HCT116 (cell line): ENCODE measurements at regions not wholly inside any gene's neighbourhood (a gene's known extent, or its start where the extent isn't known, plus 50 kb on each side); places are given as distances from the start of the nearest gene placed in this dataset.

Experiments used
- ATAC-seq: fragments of 200-7000 bp; cut with Tn5 transposase; 2 replicates; pipeline ENCODE4 v1.9.1; 2020; ENCODE audit warnings: mild to moderate bottlenecking, moderate library complexity
- BruUV-seq: library from RNA; stranded (reverse); fragments of 400-500 nt; replicated peaks from 2 replicates; lab custom pipeline; 2021; lab: Mats Ljungman, UMichigan
- CTCF ChIA-PET: fragments of 300-600 bp; sonication (Branson Sonifier 250); formaldehyde crosslinking; loops from one replicate; lab custom pipeline; 2021; ENCODE audit warnings: antibody characterized with exemption; lab: Charles Lee
- POLR2A ChIA-PET: fragments of 300-600, 350-600 bp; sonication (Branson Sonifier 250); formaldehyde crosslinking; loops from one replicate; lab custom pipeline; 2021; ENCODE audit warnings: antibody characterized with exemption; lab: Charles Lee
- RAD21 ChIA-PET, 2 experiments: fragments of 300-600 bp; sonication (Branson Sonifier 250); formaldehyde crosslinking; loops; one replicate each; lab custom pipeline; 2023; ENCODE audit warnings: low total read pairs in 2 of 2; ENCODE audit not compliant: uncharacterized antibody in 2 of 2, unreplicated experiment in 2 of 2, low non-redundant PET in 1 of 2; lab: Charles Lee
- DNase-seq: peaks from one replicate; pipeline ENCODE4 v3.0.0-alpha.2; 2010; ENCODE audit warnings: low read depth, low spot score
- H2AFZ ChIP-seq: fragments of 200-600 bp; shearing (Covaris generic), sonication (generic); 2 replicates; pipeline ENCODE4 v1.6.1; 2017; ENCODE audit warnings: low read depth, mixed run types, mixed read lengths, antibody characterized with exemption, low read length; ENCODE audit not compliant: poor library complexity, severe bottlenecking
- H3K27ac ChIP-seq: 2 replicates; pipeline ENCODE4 v1.5.1; 2012; ENCODE audit warnings: low read depth, low read length
- H3K27me3 ChIP-seq: fragments of 200-600 bp; sonication (generic); 2 replicates; pipeline ENCODE4 v1.6.1; 2016; ENCODE audit warnings: mixed run types, low read length, mixed read lengths; ENCODE audit not compliant: insufficient read depth
- H3K36me3 ChIP-seq, 2 experiments: fragments of 200-500 bp in 1 of 2; fragments of 200-600 bp in 1 of 2; sonication (Bioruptor generic) in 1 of 2; sonication (generic) in 1 of 2; 2 replicates each; pipeline versions ENCODE4 v1.5.1 to v1.6.1; 2014 to 2016; ENCODE audit warnings: low read length in 2 of 2, inconsistent platforms in 1 of 2, mixed read lengths in 1 of 2, mixed run types in 1 of 2; ENCODE audit not compliant: insufficient read depth in 2 of 2, control insufficient read depth in 1 of 2
- H3K4me1 ChIP-seq, 2 experiments: fragments of 200-600 bp in 1 of 2; sonication (generic) in 1 of 2; 2 replicates each; pipeline versions ENCODE4 v1.5.1 to v1.6.1; 2012 to 2017; ENCODE audit warnings: low read length in 2 of 2, inconsistent platforms in 1 of 2, mild to moderate bottlenecking in 1 of 2, mixed read lengths in 1 of 2, mixed run types in 1 of 2, moderate library complexity in 1 of 2; ENCODE audit not compliant: insufficient read depth in 2 of 2, control insufficient read depth in 1 of 2
- H3K4me2 ChIP-seq: fragments of 200-600 bp; sonication (generic); 2 replicates; pipeline ENCODE4 v1.6.1; 2017; ENCODE audit warnings: mixed run types, low read length, mixed read lengths
- H3K4me3 ChIP-seq, 2 experiments: fragments of 200-600 bp in 1 of 2; sonication (generic) in 1 of 2; replicated peaks in 1 of 2; 2 replicates each; pipeline ENCODE4 v1.5.1; 2011 to 2016; ENCODE audit warnings: low read length in 2 of 2, control low read depth in 1 of 2, low read depth in 1 of 2, mild to moderate bottlenecking in 1 of 2, mixed read lengths in 1 of 2, mixed run types in 1 of 2
- H3K79me2 ChIP-seq: fragments of 200-600 bp; sonication (generic); 2 replicates; pipeline ENCODE4 v1.6.1; 2017; ENCODE audit warnings: mild to moderate bottlenecking, mixed run types, low read length, moderate library complexity, mixed read lengths; ENCODE audit not compliant: insufficient read depth
- H3K9ac ChIP-seq: fragments of 200-600 bp; sonication (generic); 2 replicates; pipeline ENCODE4 v1.6.1; 2016; ENCODE audit warnings: low read length, mixed read lengths
- H3K9me2 ChIP-seq: fragments of 200-600 bp; sonication (generic), shearing (Covaris generic); 2 replicates; pipeline ENCODE4 v1.6.1; 2017; ENCODE audit warnings: mixed run types, mild to moderate bottlenecking, moderate library complexity; ENCODE audit not compliant: insufficient read depth
- H3K9me3 ChIP-seq, 2 experiments: fragments of 200-500 bp in 1 of 2; fragments of 200-600 bp in 1 of 2; sonication (Bioruptor generic) in 1 of 2; sonication (generic) in 1 of 2; 2 replicates each; pipeline ENCODE4 v1.6.1; 2014 to 2017; ENCODE audit warnings: low read length in 2 of 2, mixed read lengths in 2 of 2, inconsistent platforms in 1 of 2, low read depth in 1 of 2, mild to moderate bottlenecking in 1 of 2, mixed run types in 1 of 2, moderate library complexity in 1 of 2; ENCODE audit not compliant: control insufficient read depth in 1 of 2, insufficient read depth in 1 of 2
- H4K20me1 ChIP-seq: fragments of 200-600 bp; sonication (generic), shearing (Covaris generic); 2 replicates; pipeline ENCODE4 v1.6.1; 2017; ENCODE audit warnings: mixed run types, mild to moderate bottlenecking, moderate library complexity; ENCODE audit not compliant: insufficient read depth
- ATF3 ChIP-seq: IDR thresholded peaks from 2 replicates; pipeline ENCODE4 v1.6.1; 2012
- CBX3 ChIP-seq: IDR thresholded peaks from 2 replicates; pipeline ENCODE4 v1.6.1; 2012; ENCODE audit warnings: low read depth
- ELF1 ChIP-seq: IDR thresholded peaks from 2 replicates; pipeline ENCODE4 v1.6.1; 2012; ENCODE audit warnings: low read depth, borderline replicate concordance
- EZH2phosphoT487 ChIP-seq: fragments of 200-600 bp; IDR thresholded peaks from 2 replicates; pipeline ENCODE4 v1.6.1; 2018; ENCODE audit warnings: antibody characterized with exemption, borderline replicate concordance
- JUND ChIP-seq: IDR thresholded peaks from 2 replicates; pipeline ENCODE4 v1.6.1; 2012
- POLR2A ChIP-seq: IDR thresholded peaks from 2 replicates; pipeline ENCODE4 v1.7.0; 2011; ENCODE audit warnings: borderline replicate concordance; ENCODE audit not compliant: insufficient read depth, insufficient read length; ENCODE audit errors: extremely low read depth
- POLR2AphosphoS5 ChIP-seq: IDR thresholded peaks from 2 replicates; pipeline ENCODE4 v1.6.1; 2011; ENCODE audit warnings: mild to moderate bottlenecking, low read depth, low read length, moderate library complexity
- RAD21 ChIP-seq: IDR thresholded peaks from 2 replicates; pipeline ENCODE4 v1.6.1; 2012; ENCODE audit warnings: low read depth, mild to moderate bottlenecking
- SIN3A ChIP-seq: IDR thresholded peaks from 2 replicates; pipeline ENCODE4 v1.6.1; 2012; ENCODE audit warnings: low read depth
- SRF ChIP-seq: IDR thresholded peaks from 2 replicates; pipeline ENCODE4 v1.6.1; 2012; ENCODE audit warnings: low read depth
- TCF7L2 ChIP-seq: IDR thresholded peaks from 2 replicates; pipeline ENCODE4 v1.7.0; 2011; ENCODE audit warnings: borderline replicate concordance, inconsistent platforms; ENCODE audit not compliant: insufficient read depth, insufficient read length; ENCODE audit errors: extremely low read depth
- YY1 ChIP-seq: IDR thresholded peaks from 2 replicates; pipeline ENCODE4 v1.6.1; 2011; ENCODE audit warnings: low read length, low read depth, moderate library complexity, mild to moderate bottlenecking; ENCODE audit not compliant: insufficient replicate concordance; ENCODE audit errors: extremely low read depth
- ZBTB33 ChIP-seq: IDR thresholded peaks from 2 replicates; pipeline ENCODE4 v1.6.1; 2011; ENCODE audit warnings: mild to moderate bottlenecking, low read length, moderate library complexity; ENCODE audit not compliant: insufficient replicate concordance; ENCODE audit errors: extremely low read depth
- ZNF274 ChIP-seq: fragments of 200-500 bp; sonication (Bioruptor generic); IDR thresholded peaks from 2 replicates; pipeline ENCODE4 v1.6.1; 2014; ENCODE audit warnings: mild to moderate bottlenecking, low read depth, low read length, inconsistent platforms
- intact Hi-C: fragments of 100-400 bp; cut with micrococcal nuclease; formaldehyde crosslinking; loops from 2 replicates; pipeline ENCODE4 v1.10.0; 2022

GRCh38 chr6:139961190-139961589 is 586.7 kb upstream of the CITED2 start:
- intact Hi-C loops: no loop called here
- DNase-seq: no peak
- H3K9ac ChIP-seq: no peak overlapping the region
- H3K9me3 ChIP-seq: no peaks in the 10 kb centered on the region
- H3K79me2 ChIP-seq: no peaks in the 10 kb centered on the region
- no TSS peak for BruUV-seq
- POLR2A ChIA-PET: no interaction called here
- ATAC-seq: no peak
- no peaks in the 10 kb centered on the region for H4K20me1 ChIP-seq
- CTCF ChIA-PET: no interaction called here
- RAD21 ChIA-PET: no interaction called here
- no peaks in the 10 kb centered on the region for H3K27me3 ChIP-seq
- H3K36me3 ChIP-seq: no peaks in the 10 kb centered on the region
- H2AFZ ChIP-seq: no peak overlapping the region
- H3K4me3 ChIP-seq: no peak overlapping the region
- no peaks in the 10 kb centered on the region for H3K4me1 ChIP-seq
- no peaks in the 10 kb centered on the region for H3K9me2 ChIP-seq
- H3K4me2 ChIP-seq: no peak overlapping the region
- no peak overlapping the region for H3K27ac ChIP-seq
- TF ChIP-seq SRF (no peak), TCF7L2 (no peak), YY1 (no peak), SIN3A (no peak), EZH2phosphoT487 (no peak), POLR2AphosphoS5 (no peak), ELF1 (no peak), ZNF274 (no peak), RAD21 (no peak), POLR2A (no peak), JUND (no peak), ATF3 (no peak)

DNA sequence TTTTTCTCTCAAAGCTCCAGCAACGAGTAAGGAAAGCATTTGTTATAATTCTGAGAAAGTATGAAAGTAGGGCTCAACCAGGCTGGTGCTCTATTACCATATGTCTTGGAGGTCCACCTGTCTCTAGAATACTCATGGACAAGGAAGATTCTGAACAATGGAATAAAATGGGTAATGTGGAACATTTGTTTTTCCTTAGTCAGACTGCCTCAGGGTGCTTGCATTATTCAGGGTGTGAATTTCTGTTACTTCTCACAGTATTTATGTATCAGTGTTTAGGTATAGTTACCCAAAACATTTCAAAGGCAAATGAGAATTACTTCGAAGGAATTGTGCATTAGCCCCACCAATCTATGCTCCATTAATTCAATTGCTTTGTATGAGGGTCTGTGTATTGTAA is 586.2 kb upstream of the CITED2 start:
- Histone ChIP-seq H3K36me3 (no peaks in the 10 kb centered on the region), H3K79me2 (no peaks in the 10 kb centered on the region), H3K9ac (no peak overlapping the region), H3K9me3 (no peaks in the 10 kb centered on the region), H3K27ac (no peak overlapping the region), H3K4me3 (no peak overlapping the region), H2AFZ (no peak overlapping the region), H4K20me1 (no peaks in the 10 kb centered on the region), H3K27me3 (no peaks in the 10 kb centered on the region), H3K4me2 (no peak overlapping the region), H3K9me2 (no peaks in the 10 kb centered on the region), H3K4me1 (no peaks in the 10 kb centered on the region)
- DNase-seq: no peak
- no TSS peak for BruUV-seq
- CTCF ChIA-PET: no interaction called here
- RAD21 ChIA-PET: no interaction called here
- TF ChIP-seq CBX3: no peak
- TF ChIP-seq ZBTB33: no peak
- no peak for TF ChIP-seq YY1
- TF ChIP-seq RAD21: no peak
- no peak for TF ChIP-seq POLR2AphosphoS5
- TF ChIP-seq POLR2A: no peak
- TF ChIP-seq ATF3: no peak
- intact Hi-C loops: no loop called here
- ATAC-seq: no peak
- POLR2A ChIA-PET: interaction anchor here (1.1 kb wide), 1 partner anchor 586 kb away, joined by 4 read pairs; the partner anchor contains the start of gene CITED2
